Natural killer cell (primary cell): ENCODE measurements at regions not wholly inside any gene's neighbourhood (a gene's known extent, or its start where the extent isn't known, plus 50 kb on each side); places are given as distances from the start of the nearest gene placed in this dataset.
A peak's percentile ranks its signal among the peaks of the same experiment; 100 is the strongest.

Experiments used
- ATAC-seq, 3 donors: fragments of 150-1000 bp in 2 of 3; fragments of 200-7000 bp in 1 of 3; cut with Tn5 transposase; 1 replicate in 1 of 3; 2 replicates in 2 of 3; pipeline ENCODE4 v1.10.0; 2021; ENCODE audit warnings: mild to moderate bottlenecking in 2 of 3, moderate library complexity in 2 of 3
- DNase-seq, 2 donors: peaks; one replicate each; pipeline versions ENCODE4 v3.0.0 to v3.0.0-alpha.2; 2013 to 2021; ENCODE audit warnings: mixed read lengths in 1 of 2
- H3K27ac ChIP-seq: one replicate; pipeline ENCODE4 v1.5.1; 2013; ENCODE audit warnings: mild to moderate bottlenecking, low read length
- H3K27me3 ChIP-seq: one replicate; pipeline ENCODE4 v1.6.1; 2013; ENCODE audit warnings: low read length; ENCODE audit not compliant: control insufficient read depth, insufficient read depth
- H3K36me3 ChIP-seq: one replicate; pipeline ENCODE4 v1.6.1; 2013; ENCODE audit warnings: low read length; ENCODE audit not compliant: control insufficient read depth, insufficient read depth
- H3K4me1 ChIP-seq: one replicate; pipeline ENCODE4 v1.6.1; 2013; ENCODE audit warnings: low read length; ENCODE audit not compliant: control insufficient read depth, insufficient read depth
- H3K4me3 ChIP-seq: one replicate; pipeline ENCODE4 v1.5.1; 2013; ENCODE audit warnings: low read length
- H3K9me3 ChIP-seq: one replicate; pipeline ENCODE4 v1.6.1; 2013; ENCODE audit warnings: low read length; ENCODE audit not compliant: control insufficient read depth, insufficient read depth
- H3K27ac Mint-ChIP-seq, 2 donors: one replicate each; pipeline ENCODE4 v1.8.0; 2022; ENCODE audit warnings: mild to moderate bottlenecking in 2 of 2, mixed read lengths in 2 of 2, moderate library complexity in 1 of 2
- H3K27me3 Mint-ChIP-seq, 2 donors: one replicate each; pipeline ENCODE4 v1.8.0; 2022; ENCODE audit warnings: low read depth in 2 of 2, mixed read lengths in 2 of 2
- H3K36me3 Mint-ChIP-seq: one replicate; pipeline ENCODE4 v1.8.0; 2022; ENCODE audit warnings: mixed read lengths
- H3K4me1 Mint-ChIP-seq, 2 donors: one replicate each; pipeline ENCODE4 v1.8.0; 2022; ENCODE audit warnings: mixed read lengths in 2 of 2
- H3K4me3 Mint-ChIP-seq: one replicate; pipeline ENCODE4 v1.8.0; 2022; ENCODE audit warnings: mild to moderate bottlenecking, moderate library complexity, mixed read lengths
- H3K9me3 Mint-ChIP-seq, 2 donors: one replicate each; pipeline ENCODE4 v1.8.0; 2022; ENCODE audit warnings: mixed read lengths in 2 of 2
- WGBS: methylation state at CpG from one replicate; pipeline ENCODE4 v1.1.7; 2013; ENCODE audit warnings: missing lambda C conversion rate; ENCODE audit not compliant: insufficient coverage; 5-methylcytosine and 5-hydroxymethylcytosine counted together
- intact Hi-C: fragments of 100-400 bp; cut with micrococcal nuclease; formaldehyde crosslinking; loops from one replicate; pipeline ENCODE4 v1.14.2; 2022
- TF ChIP-seq, protein P1 (sequence below): fragments of 200-600 bp; IDR thresholded peaks from one replicate; pipeline ENCODE4 v1.8.0; 2022; ENCODE audit warnings: antibody characterized with exemption

DNA sequence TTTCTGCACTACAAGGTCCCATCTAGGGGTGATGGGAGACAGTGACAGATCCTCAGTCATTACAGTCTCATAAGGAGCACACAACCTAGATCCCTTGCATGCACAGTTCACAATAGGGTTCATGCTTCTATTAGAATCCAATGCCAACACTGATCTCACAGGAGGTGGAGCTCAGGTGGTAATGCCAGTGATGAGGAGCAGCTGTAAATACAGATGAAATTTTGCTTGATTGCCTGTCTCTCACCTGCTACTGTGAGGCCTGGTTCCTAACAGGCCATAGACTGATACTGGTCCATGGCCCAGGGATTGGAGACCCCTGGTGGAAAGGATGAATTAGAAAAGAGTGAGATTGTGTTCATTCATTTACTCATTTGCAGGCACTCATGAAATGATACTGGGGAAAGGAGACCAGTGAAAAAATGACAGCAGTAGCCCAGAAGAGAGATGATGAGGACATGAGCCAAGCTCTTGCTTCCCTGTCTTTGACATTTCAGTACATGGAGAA is 251.6 kb upstream of the DUSP10 start:
- DNase-seq (no peak), ATAC-seq (no peak)
- Histone ChIP-seq H3K36me3 (no peaks in the 10 kb centered on the region), H3K27ac (no peak overlapping the region), H3K27me3 (no peaks in the 10 kb centered on the region), H3K9me3 (peaks cover 10% of the 10 kb centered on the region), H3K4me3 (no peak overlapping the region), H3K4me1 (peaks cover 17% of the 10 kb centered on the region)
- H3K4me3 Mint-ChIP-seq, result no peak overlapping the region
- H3K27me3 Mint-ChIP-seq, result peaks cover 0 to 4% of the 10 kb centered on the region in 2 donors
- H3K4me1 Mint-ChIP-seq, result peaks cover 28 to 40% of the 10 kb centered on the region in 2 donors
- no peak overlapping the region for H3K27ac Mint-ChIP-seq
- TF ChIP-seq, protein P1, sequence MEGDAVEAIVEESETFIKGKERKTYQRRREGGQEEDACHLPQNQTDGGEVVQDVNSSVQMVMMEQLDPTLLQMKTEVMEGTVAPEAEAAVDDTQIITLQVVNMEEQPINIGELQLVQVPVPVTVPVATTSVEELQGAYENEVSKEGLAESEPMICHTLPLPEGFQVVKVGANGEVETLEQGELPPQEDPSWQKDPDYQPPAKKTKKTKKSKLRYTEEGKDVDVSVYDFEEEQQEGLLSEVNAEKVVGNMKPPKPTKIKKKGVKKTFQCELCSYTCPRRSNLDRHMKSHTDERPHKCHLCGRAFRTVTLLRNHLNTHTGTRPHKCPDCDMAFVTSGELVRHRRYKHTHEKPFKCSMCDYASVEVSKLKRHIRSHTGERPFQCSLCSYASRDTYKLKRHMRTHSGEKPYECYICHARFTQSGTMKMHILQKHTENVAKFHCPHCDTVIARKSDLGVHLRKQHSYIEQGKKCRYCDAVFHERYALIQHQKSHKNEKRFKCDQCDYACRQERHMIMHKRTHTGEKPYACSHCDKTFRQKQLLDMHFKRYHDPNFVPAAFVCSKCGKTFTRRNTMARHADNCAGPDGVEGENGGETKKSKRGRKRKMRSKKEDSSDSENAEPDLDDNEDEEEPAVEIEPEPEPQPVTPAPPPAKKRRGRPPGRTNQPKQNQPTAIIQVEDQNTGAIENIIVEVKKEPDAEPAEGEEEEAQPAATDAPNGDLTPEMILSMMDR, result no peak
- peaks cover 11% of the 10 kb centered on the region for H3K36me3 Mint-ChIP-seq
- intact Hi-C loops, result no loop called here
- peaks cover 3 to 5% of the 10 kb centered on the region in 2 donors for H3K9me3 Mint-ChIP-seq

DNA sequence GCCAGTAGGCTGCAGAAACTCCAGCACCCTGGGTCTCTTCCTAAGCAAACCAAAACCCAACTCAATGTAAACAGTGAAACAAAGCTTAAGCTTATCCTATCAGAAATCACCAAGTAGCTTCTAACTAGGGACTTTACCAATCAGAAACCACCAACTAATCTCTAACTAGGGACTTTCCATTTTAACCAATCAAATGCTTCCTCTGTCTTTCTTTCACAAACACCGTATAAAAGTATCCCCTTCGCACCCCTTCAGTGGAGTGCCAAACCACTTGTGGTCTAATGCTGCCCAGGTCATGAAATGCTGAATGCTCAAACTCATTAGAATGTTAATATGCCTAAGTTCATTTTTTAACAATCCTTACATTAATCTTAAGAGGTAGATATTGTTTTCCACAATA is 250.5 kb upstream of the DUSP10 start:
- ATAC-seq (peak; percentile 50 to 91 (median 68)), DNase-seq (peak in 1 of 2 donors; percentile 23)
- H3K27me3 ChIP-seq, result no peaks in the 10 kb centered on the region
- TF ChIP-seq, protein P1, result no peak
- 34% methylated on average over 2 of the region's 2 CpGs for WGBS
- no peak overlapping the region for H3K27ac ChIP-seq
- peaks cover 10% of the 10 kb centered on the region for H3K9me3 ChIP-seq
- H3K4me3 ChIP-seq, result no peak overlapping the region
- Mint-ChIP-seq H3K4me1 (peaks cover 28 to 40% of the 10 kb centered on the region in 2 donors), H3K9me3 (peaks cover 3 to 5% of the 10 kb centered on the region in 2 donors), H3K27ac (peak overlapping the region in 1 of 2 donors; percentile 12), H3K4me3 (no peak overlapping the region), H3K27me3 (peaks cover 0 to 4% of the 10 kb centered on the region in 2 donors), H3K36me3 (peaks cover 11% of the 10 kb centered on the region)
- intact Hi-C loops, result no loop called here
- H3K36me3 ChIP-seq, result no peaks in the 10 kb centered on the region
- H3K4me1 ChIP-seq, result peaks cover 17% of the 10 kb centered on the region

DNA sequence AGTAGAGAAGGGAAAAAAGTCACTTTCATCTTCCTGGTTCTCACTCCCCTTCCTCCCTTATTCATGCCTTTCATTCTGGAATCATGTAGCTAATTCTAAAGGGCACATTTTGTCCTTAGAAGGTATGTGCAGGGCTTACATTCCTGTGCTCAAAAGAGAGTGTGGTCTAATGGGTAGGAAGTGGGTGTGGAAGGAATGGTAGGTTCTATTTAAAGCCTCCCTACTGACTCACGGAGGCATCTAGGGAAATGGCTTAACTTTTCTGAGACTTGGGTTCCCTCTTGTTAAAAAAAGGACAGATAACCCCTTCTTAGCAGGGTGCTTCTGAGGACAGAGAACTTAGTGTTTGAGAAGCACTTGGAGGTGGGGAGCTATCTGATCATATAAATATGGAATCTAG is 249.3 kb upstream of the DUSP10 start:
- H3K36me3 Mint-ChIP-seq, result peaks cover 11% of the 10 kb centered on the region

More for the DNA sequence above, 249.3 kb upstream of the DUSP10 start:
- DNase-seq (no peak), ATAC-seq (no peak)
- H3K4me3 Mint-ChIP-seq, result no peak overlapping the region
- WGBS, result 22% methylated on average over 1 of the region's 1 CpG
- Histone ChIP-seq H3K4me1 (peaks cover 17% of the 10 kb centered on the region), H3K36me3 (no peaks in the 10 kb centered on the region), H3K27me3 (no peaks in the 10 kb centered on the region), H3K27ac (no peak overlapping the region), H3K9me3 (peaks cover 10% of the 10 kb centered on the region), H3K4me3 (no peak overlapping the region)
- TF ChIP-seq, protein P1, result no peak
- peaks cover 3 to 5% of the 10 kb centered on the region in 2 donors for H3K9me3 Mint-ChIP-seq
- H3K27me3 Mint-ChIP-seq, result peaks cover 0 to 4% of the 10 kb centered on the region in 2 donors
- peaks cover 28 to 40% of the 10 kb centered on the region in 2 donors for H3K4me1 Mint-ChIP-seq
- no peak overlapping the region for H3K27ac Mint-ChIP-seq
- intact Hi-C loops, result no loop called here
